ENCODE measurements at regions not wholly inside any gene's neighbourhood (a gene's known extent, or its start where the extent isn't known, plus 50 kb on each side); places are given as distances from the start of the nearest gene placed in this dataset.
"Not testable (repeated sequence)": the region's sequence is repeated elsewhere in the genome, so short reads cannot be mapped to it uniquely, and the experiment has no call there.

DNA sequence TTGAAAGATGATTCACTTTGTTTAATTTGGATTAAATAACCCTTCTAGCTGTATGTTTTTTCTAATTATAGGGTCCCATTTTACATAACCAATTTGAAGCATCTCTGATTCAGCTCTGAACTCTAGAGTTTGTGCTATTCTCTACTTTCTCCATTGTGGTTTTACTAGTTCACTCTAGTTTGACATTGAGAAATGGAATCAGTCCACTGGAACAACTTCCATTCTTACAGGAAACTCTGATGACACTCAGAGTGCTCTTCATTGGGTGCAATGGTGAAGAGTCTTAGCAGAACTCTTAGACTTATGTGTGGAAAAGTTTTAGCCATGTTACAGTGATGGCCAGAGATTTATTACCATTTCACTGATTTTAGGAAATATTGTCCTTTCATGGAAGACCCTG, 140.7 kb downstream of the DYRK2 start:
- DNase-seq: no peak
- in situ Hi-C loops (cut with MboI; ENCODE audit: low pct_unique_long_range_greater_than_20kb, low sequenced_read_pairs): no loop called here

GRCh38 chr12:67790660-67791059, 142.1 kb downstream of the DYRK2 start:
- in situ Hi-C loops (cut with MboI; ENCODE audit: low pct_unique_long_range_greater_than_20kb, low sequenced_read_pairs): no loop called here

DNA sequence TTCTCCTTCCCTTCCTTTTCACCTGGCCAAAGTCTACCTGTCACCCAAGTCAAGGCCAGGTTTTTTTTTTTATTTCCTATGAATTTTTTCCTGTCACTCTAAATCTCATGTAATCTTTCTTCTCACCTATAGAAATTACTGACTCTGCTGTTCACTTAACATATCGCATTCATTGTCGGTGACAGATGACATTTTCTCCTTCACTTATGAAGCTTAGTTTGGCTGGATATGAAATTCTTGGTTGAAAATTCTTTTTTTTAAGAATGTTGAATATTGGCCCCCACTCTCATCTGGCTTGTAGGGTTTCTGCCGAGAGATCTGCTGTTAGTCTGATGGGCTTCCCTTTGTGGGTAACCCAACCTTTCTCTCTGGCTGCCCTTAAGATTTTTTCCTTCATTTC, 142.8 kb downstream of the DYRK2 start:
- DNase-seq; in situ Hi-C loops (cut with MboI; ENCODE audit: low pct_unique_long_range_greater_than_20kb, low sequenced_read_pairs): not testable (repeated sequence)

More at GRCh38 chr12:67790660-67791059, 142.1 kb downstream of the DYRK2 start:
- DNase-seq: no peak

GRCh38 chr12:67792185-67792584, 143.6 kb downstream of the DYRK2 start:
- DNase-seq: no peak
- in situ Hi-C loops (cut with MboI; ENCODE audit: low pct_unique_long_range_greater_than_20kb, low sequenced_read_pairs): no loop called here

DNA sequence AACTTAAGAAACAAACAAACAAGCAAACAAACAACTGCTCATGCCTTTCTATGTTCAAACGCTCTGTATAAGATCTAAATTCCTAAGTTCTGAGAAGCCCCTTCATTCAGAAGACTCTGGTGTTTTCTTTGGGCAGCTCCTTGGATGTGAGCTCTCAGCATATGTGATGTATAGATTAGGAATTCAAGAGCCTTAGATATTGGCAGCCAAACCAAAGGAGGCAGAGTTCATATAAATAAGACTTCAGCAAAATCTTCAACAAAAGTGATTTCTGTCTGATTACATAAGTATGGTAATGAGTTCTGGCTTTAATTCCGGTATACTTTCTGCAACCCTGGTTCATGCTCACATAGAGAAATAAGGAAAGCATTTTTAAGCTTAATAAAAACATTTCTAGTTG, 145.6 kb downstream of the DYRK2 start:
- in situ Hi-C loops (cut with MboI; ENCODE audit: low pct_unique_long_range_greater_than_20kb, low sequenced_read_pairs): no loop called here
- DNase-seq: no peak

DNA sequence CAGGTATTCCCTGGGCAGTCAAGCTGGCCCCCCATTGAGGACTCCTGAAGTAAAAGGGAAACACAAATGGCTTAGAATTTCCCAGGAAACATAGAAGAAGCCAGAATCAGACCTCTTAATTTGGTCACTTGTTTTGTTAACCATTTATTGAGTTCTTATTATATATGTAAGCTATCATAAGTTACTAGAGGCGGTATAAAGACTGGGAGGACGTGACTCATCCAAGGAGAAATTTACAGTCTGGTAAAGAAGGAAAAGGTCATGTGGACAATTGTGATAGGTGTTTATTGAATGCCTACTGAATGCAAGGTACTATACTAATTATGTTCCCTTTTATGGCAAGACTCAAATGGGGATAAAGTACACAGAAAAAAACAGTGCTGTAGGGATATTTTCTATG, 146.7 kb downstream of the DYRK2 start:
- in situ Hi-C loops (cut with MboI; ENCODE audit: low pct_unique_long_range_greater_than_20kb, low sequenced_read_pairs): no loop called here
- DNase-seq: no peak

GRCh38 chr12:67797185-67797741, 148.7 kb downstream of the DYRK2 start:
- DNase-seq: no peak
- in situ Hi-C loops (cut with MboI; ENCODE audit: low pct_unique_long_range_greater_than_20kb, low sequenced_read_pairs): no loop called here

GRCh38 chr12:67797753-67798152, 149.2 kb downstream of the DYRK2 start:
- no peak for DNase-seq

GRCh38 chr12:67798768-67799167, 150.2 kb downstream of the DYRK2 start:
- in situ Hi-C loops (cut with MboI; ENCODE audit: low pct_unique_long_range_greater_than_20kb, low sequenced_read_pairs): no loop called here
- DNase-seq: no peak

More at GRCh38 chr12:67797753-67798152, 149.2 kb downstream of the DYRK2 start:
- in situ Hi-C loops (cut with MboI; ENCODE audit: low pct_unique_long_range_greater_than_20kb, low sequenced_read_pairs): no loop called here

- DNase-seq: no peak
- in situ Hi-C loops (cut with MboI; ENCODE audit: low pct_unique_long_range_greater_than_20kb, low sequenced_read_pairs): no loop called here
These were observed 154.2 kb downstream of the DYRK2 start for GRCh38 chr12:67802731-67803130.

DNA sequence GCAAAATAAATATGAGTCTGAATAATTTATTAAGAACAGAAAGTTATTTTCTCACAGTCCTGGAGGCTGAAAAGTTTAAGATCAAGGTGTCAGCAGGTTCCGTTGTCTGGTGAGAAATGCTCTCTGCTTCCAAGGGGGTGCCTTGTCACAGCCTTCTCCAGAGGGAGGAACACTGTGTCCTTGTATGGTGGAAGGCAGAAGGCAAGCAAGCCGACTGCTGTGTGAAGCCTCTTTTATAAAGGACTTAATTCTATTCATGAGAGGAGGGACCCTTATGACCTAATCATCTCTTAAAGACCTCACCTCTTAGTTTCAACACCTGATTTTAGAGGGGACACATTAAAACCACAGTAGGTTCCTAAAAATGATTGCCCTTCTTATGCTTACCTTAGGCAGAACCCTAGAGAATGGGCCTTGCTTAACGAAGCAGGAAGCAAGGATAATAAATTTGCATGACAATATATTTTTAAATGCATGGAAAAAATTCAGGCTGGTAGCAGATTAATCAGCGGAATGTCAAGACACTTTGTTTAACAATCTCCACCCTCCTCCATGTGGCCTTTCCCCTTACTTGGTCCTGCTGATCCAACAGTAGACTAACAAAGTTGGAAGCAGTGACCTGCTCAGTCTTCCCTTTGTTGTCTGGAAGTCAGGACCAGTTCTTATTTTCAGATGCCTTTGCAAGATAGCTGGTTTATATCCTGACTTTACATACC, 154.9 kb downstream of the DYRK2 start:
- in situ Hi-C loops (cut with MboI; ENCODE audit: low pct_unique_long_range_greater_than_20kb, low sequenced_read_pairs): no loop called here
- DNase-seq: no peak

- DNase-seq: no peak
- in situ Hi-C loops (cut with MboI; ENCODE audit: low pct_unique_long_range_greater_than_20kb, low sequenced_read_pairs): no loop called here
These were observed 155.6 kb downstream of the DYRK2 start for GRCh38 chr12:67804168-67804567.

DNA sequence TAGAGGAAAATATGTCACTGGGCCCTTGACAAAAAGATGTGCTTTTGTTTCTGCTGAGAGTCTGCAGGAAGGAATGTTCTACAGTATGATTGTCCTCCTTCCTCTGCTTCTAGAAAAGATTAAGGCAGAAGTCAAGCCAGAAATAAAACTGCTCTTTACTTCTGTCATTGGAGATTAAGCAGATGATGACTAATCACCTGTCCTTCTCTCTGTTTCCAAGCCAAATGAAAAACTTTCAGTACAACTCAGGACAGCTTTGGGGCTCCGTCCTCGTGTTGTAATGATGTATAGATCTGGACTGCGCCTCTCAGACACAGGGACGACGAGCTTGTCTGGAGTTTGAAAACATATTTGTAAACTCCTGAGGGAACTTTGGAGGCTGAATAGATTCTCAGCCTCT, 159.3 kb downstream of the DYRK2 start:
- DNase-seq: no peak
- in situ Hi-C loops (cut with MboI; ENCODE audit: low pct_unique_long_range_greater_than_20kb, low sequenced_read_pairs): no loop called here

GRCh38 chr12:67810166-67810565, 161.6 kb downstream of the DYRK2 start:
- in situ Hi-C loops (cut with MboI; ENCODE audit: low pct_unique_long_range_greater_than_20kb, low sequenced_read_pairs): no loop called here
- no peak for DNase-seq

DNA sequence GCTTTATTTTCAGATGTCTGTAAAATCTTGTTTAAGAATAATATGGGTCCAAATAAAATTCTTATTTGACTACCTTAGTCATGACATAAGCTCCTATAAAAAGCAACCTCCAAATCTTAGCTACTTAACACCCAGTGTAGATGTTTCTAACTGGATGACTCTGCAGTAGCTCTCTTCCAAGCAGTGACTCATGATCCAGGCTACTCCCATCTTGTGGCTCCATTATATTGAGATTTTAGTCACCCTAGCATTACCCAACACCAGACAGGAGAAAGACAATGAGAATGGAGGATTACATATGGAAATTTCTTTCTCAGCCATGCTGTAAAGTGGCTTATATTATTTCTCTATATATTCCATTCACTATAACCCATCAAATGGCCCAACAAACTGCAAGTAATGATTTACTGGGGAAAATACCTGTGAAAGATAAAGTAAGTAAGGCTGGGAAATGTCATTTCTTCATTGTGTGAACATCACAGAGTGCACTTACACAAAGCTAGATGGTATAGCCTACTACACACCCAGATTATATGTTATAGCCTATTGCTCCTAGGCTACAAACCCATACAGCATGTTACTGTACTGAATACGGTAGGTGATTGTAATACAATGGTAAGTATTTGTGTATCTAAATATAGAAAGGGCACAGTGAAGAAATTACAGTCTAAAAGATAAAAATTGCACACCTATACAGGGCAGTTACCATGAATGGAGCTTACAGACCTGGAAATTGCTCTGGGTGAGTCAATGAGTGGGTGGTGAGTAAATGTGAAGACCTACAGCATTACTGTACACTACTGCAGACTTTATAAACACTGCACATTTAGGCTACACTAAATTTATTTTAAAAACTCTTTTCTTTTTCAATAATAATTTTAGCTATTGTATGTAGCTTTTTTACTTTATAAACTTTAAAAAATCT, 163.2 kb downstream of the DYRK2 start:
- in situ Hi-C loops (cut with MboI; ENCODE audit: low pct_unique_long_range_greater_than_20kb, low sequenced_read_pairs): no loop called here
- DNase-seq: no peak

DNA sequence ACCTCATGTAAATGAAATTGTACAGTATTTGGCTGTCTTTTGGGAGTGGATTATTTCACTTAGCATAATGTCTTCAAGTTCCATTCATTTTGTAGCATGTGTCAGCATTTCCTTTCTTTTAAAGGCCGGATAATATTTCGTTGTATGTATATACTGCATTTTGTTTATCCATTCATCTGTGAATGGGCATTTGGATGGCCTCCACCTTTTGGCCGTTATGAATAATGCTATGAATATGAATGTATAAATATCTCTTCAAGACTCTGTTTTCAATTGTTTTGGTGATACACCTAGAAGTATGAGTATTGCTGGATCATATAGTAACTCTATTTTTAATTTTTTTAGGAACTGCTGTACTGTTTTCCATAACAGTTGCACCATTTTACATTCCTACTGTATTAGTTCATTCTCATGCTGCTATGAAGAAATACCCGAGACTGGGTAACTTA, 164.9 kb downstream of the DYRK2 start:
- DNase-seq: no peak

DNA sequence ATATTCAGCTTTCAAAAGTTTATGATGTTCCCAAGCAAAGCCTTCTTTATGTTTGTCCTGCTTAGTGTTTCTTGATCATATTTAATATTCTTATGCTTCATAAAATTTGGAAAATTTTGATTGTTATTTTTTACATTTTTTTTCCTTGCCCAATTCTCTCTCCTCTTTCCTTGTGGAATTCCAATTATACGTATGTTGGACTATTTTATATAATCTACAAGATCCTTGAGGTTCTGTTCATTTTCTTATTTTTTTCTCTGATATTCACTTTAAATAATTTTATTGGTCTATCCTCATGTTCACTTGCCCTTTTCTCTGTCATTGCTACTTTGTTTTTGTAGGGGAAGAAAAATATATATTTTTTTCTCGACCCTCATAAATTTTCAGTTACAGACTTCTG, 167.7 kb downstream of the DYRK2 start:
- no peak for DNase-seq
- in situ Hi-C loops (cut with MboI; ENCODE audit: low pct_unique_long_range_greater_than_20kb, low sequenced_read_pairs): no loop called here

More for the DNA sequence above, 164.9 kb downstream of the DYRK2 start:
- in situ Hi-C loops (cut with MboI; ENCODE audit: low pct_unique_long_range_greater_than_20kb, low sequenced_read_pairs): no loop called here

DNA sequence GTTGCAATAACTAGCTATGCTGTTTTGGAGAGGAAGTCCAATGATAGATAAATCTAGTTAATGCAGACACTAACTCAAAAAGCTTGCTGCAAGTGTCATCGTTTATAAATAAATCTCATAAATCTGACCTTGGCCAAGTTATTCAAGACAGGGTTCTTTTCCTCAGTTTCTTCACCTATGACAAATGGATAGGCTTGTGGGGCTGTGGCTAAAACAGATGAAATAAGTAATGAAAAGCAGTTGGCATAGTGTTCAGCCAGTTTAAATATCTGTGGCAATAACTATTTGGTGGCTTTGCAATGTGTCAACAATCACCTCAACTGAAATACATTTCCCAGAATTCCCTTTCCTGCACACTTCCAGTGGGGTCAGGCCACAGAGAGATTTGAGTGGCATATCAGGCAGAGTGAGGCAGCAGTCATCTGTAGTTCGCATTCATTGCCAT, 169.9 kb downstream of the DYRK2 start:
- in situ Hi-C loops (cut with MboI; ENCODE audit: low pct_unique_long_range_greater_than_20kb, low sequenced_read_pairs): no loop called here
- no peak for DNase-seq

- DNase-seq: no peak
- in situ Hi-C loops (cut with MboI; ENCODE audit: low pct_unique_long_range_greater_than_20kb, low sequenced_read_pairs): no loop called here
These were observed 169.3 kb upstream of the IFNG-AS1 start for GRCh38 chr12:67819902-67820301.

DNA sequence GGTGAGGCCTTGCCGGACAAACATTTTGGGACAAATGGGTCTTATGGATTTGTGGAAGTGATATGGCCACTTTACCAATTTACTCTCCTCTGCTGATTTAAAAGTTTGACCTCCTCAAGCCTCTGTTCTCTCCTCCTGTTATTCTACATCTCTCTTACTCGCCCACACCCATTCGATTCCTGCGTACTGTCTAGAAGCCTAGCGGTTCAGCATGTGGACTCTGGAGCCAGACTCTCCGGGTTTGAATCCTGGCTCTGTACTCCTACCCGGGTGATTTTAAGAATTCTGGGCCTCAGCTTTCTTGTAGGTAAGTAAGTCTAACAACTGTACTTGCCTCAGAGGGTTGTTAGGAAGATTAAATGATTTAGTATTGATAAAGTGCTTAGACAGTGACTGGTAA, 168.6 kb upstream of the IFNG-AS1 start:
- in situ Hi-C loops (cut with MboI; ENCODE audit: low pct_unique_long_range_greater_than_20kb, low sequenced_read_pairs): no loop called here

More for the DNA sequence above, 168.6 kb upstream of the IFNG-AS1 start:
- no peak for DNase-seq

Data from KBM-7 (cell line).